DOHH2 (cell line): ENCODE measurements at regions not wholly inside any gene's neighbourhood (a gene's known extent, or its start where the extent isn't known, plus 50 kb on each side); places are given as distances from the start of the nearest gene placed in this dataset.

ENCODE experiments used
- H3F3A ChIP-seq: fragments of 200-600 bp; sonication (generic), shearing (Covaris generic); 2 replicates; pipeline ENCODE4 v1.6.0; 2016; ENCODE audit warnings: antibody characterized with exemption, mild to moderate bottlenecking; ENCODE audit not compliant: control insufficient read depth, insufficient read depth
- H3K27ac ChIP-seq: fragments of 200-600 bp; sonication (generic); 2 replicates; pipeline ENCODE4 v1.5.1; 2014; ENCODE audit warnings: low read depth, mild to moderate bottlenecking, low read length, moderate library complexity
- H3K27me3 ChIP-seq: fragments of 200-600 bp; sonication (generic); 2 replicates; pipeline ENCODE4 v1.6.1; 2014; ENCODE audit warnings: mild to moderate bottlenecking, low read length, mixed read lengths; ENCODE audit not compliant: control insufficient read depth
- H3K36me3 ChIP-seq: fragments of 200-600 bp; sonication (generic); 2 replicates; pipeline ENCODE4 v1.6.1; 2014; ENCODE audit warnings: mild to moderate bottlenecking, low read length, moderate library complexity, mixed read lengths; ENCODE audit not compliant: control insufficient read depth
- H3K4me1 ChIP-seq: fragments of 200-600 bp; sonication (generic); 2 replicates; pipeline ENCODE4 v1.6.1; 2014; ENCODE audit warnings: mild to moderate bottlenecking, low read length, mixed read lengths; ENCODE audit not compliant: control insufficient read depth
- H3K4me2 ChIP-seq: fragments of 200-600 bp; sonication (generic); 2 replicates; pipeline ENCODE4 v1.6.0; 2014; ENCODE audit warnings: mild to moderate bottlenecking, low read length, moderate library complexity
- H3K4me3 ChIP-seq: fragments of 200-600 bp; sonication (generic); 2 replicates; pipeline ENCODE4 v1.5.1; 2014; ENCODE audit warnings: mild to moderate bottlenecking, low read length, mixed read lengths
- H3K79me2 ChIP-seq: fragments of 200-600 bp; sonication (generic); 2 replicates; pipeline ENCODE4 v1.6.1; 2014; ENCODE audit warnings: mild to moderate bottlenecking, low read length, mixed read lengths; ENCODE audit not compliant: control insufficient read depth
- H3K9me2 ChIP-seq: fragments of 200-600 bp; sonication (generic); replicated peaks from 2 replicates; pipeline ENCODE4 v1.6.1; 2014; ENCODE audit warnings: mild to moderate bottlenecking, low read length, mixed read lengths; ENCODE audit not compliant: control insufficient read depth
- H3K9me3 ChIP-seq: fragments of 200-600 bp; sonication (generic); 2 replicates; pipeline ENCODE4 v1.6.1; 2014; ENCODE audit warnings: antibody characterized with exemption, low read length, mixed read lengths; ENCODE audit not compliant: control insufficient read depth, insufficient read depth
- H4K20me1 ChIP-seq: fragments of 200-600 bp; sonication (generic); 2 replicates; pipeline ENCODE4 v1.6.0; 2014; ENCODE audit warnings: low read depth, mild to moderate bottlenecking, antibody characterized with exemption, low read length, moderate library complexity; ENCODE audit not compliant: control insufficient read depth, insufficient read depth
- CTCF ChIP-seq: fragments of 200-600 bp; sonication (generic); IDR thresholded peaks from one replicate; pipeline ENCODE4 v1.5.1; 2014; ENCODE audit warnings: antibody characterized with exemption, mild to moderate bottlenecking, low read depth, low read length; ENCODE audit not compliant: poor library complexity, severe bottlenecking
- EZH2phosphoT487 ChIP-seq: fragments of 200-600 bp; sonication (generic); IDR thresholded peaks from 2 replicates; pipeline ENCODE4 v1.6.1; 2017; ENCODE audit warnings: borderline replicate concordance, mild to moderate bottlenecking, antibody characterized with exemption, low read length, moderate library complexity, mixed read lengths

GRCh38 chr3:77786216-77786615, 746.3 kb downstream of the ROBO2 start:
- Histone ChIP-seq H3F3A (no peaks in the 10 kb centered on the region), H3K4me3 (no peak overlapping the region), H3K4me2 (no peak overlapping the region), H3K27ac (no peak overlapping the region), H3K79me2 (no peaks in the 10 kb centered on the region), H3K27me3 (no peaks in the 10 kb centered on the region), H3K36me3 (no peaks in the 10 kb centered on the region), H4K20me1 (no peaks in the 10 kb centered on the region), H3K9me2 (no peaks in the 10 kb centered on the region), H3K9me3 (no peaks in the 10 kb centered on the region), H3K4me1 (no peaks in the 10 kb centered on the region)
- TF ChIP-seq CTCF (no peak), EZH2phosphoT487 (no peak)

GRCh38 chr3:77795013-77795412, 755.1 kb downstream of the ROBO2 start:
- H3K79me2 ChIP-seq: no peaks in the 10 kb centered on the region
- no peaks in the 10 kb centered on the region for H4K20me1 ChIP-seq
- no peak for TF ChIP-seq CTCF
- H3K9me3 ChIP-seq: no peaks in the 10 kb centered on the region
- H3K4me1 ChIP-seq: no peaks in the 10 kb centered on the region
- no peaks in the 10 kb centered on the region for H3K36me3 ChIP-seq
- H3K27me3 ChIP-seq: no peaks in the 10 kb centered on the region
- H3K27ac ChIP-seq: no peak overlapping the region
- H3K4me2 ChIP-seq: no peak overlapping the region
- H3K9me2 ChIP-seq: no peaks in the 10 kb centered on the region
- H3K4me3 ChIP-seq: no peak overlapping the region
- no peaks in the 10 kb centered on the region for H3F3A ChIP-seq

- H3K27me3 ChIP-seq: no peaks in the 10 kb centered on the region
- no peaks in the 10 kb centered on the region for H3K36me3 ChIP-seq
- no peak overlapping the region for H3K4me3 ChIP-seq
- no peaks in the 10 kb centered on the region for H4K20me1 ChIP-seq
- H3F3A ChIP-seq: no peaks in the 10 kb centered on the region
- no peaks in the 10 kb centered on the region for H3K4me1 ChIP-seq
- H3K27ac ChIP-seq: no peak overlapping the region
- TF ChIP-seq CTCF: no peak
- TF ChIP-seq EZH2phosphoT487: no peak
- no peak overlapping the region for H3K4me2 ChIP-seq
- no peaks in the 10 kb centered on the region for H3K9me3 ChIP-seq
- H3K9me2 ChIP-seq: no peaks in the 10 kb centered on the region
- H3K79me2 ChIP-seq: no peaks in the 10 kb centered on the region
Measured at GRCh38 chr3:77799278-77799677, 759.4 kb downstream of the ROBO2 start.

GRCh38 chr3:77800893-77801292, 761.0 kb downstream of the ROBO2 start:
- Histone ChIP-seq H3F3A (no peaks in the 10 kb centered on the region), H3K4me1 (no peaks in the 10 kb centered on the region), H3K36me3 (no peaks in the 10 kb centered on the region), H3K27ac (no peak overlapping the region), H3K4me3 (no peak overlapping the region), H3K79me2 (no peaks in the 10 kb centered on the region), H3K9me2 (no peaks in the 10 kb centered on the region), H3K4me2 (no peak overlapping the region), H4K20me1 (no peaks in the 10 kb centered on the region), H3K9me3 (no peaks in the 10 kb centered on the region), H3K27me3 (no peaks in the 10 kb centered on the region)
- no peak for TF ChIP-seq EZH2phosphoT487
- TF ChIP-seq CTCF: no peak
